ENCODE measurements at regions not wholly inside any gene's neighbourhood (a gene's known extent, or its start where the extent isn't known, plus 50 kb on each side); places are given as distances from the start of the nearest gene placed in this dataset.
"Not testable (repeated sequence)": the region's sequence is repeated elsewhere in the genome, so short reads cannot be mapped to it uniquely, and the experiment has no call there.

DNA sequence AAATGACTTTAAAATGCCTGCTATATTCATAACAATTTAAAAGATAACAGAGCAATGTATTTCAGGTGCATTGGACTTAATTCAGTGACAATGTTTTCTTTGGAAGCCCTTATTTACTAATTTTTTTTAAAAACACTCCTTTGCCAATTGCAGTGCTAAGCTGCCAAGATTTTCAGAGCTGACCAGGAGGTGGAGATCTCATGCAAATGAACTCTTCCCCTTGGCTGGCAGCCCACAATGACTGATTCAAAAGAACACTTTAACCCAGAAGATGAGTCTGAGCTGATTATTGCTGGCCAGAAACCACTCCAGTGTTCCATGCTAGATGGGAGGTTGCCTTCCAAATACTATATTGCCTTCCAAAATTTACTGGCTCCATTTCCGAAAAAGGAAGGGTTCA, 128.3 kb upstream of the CCNH start:
- peak; percentile 88 for DNase-seq (ENCODE audit: low read depth)

DNA sequence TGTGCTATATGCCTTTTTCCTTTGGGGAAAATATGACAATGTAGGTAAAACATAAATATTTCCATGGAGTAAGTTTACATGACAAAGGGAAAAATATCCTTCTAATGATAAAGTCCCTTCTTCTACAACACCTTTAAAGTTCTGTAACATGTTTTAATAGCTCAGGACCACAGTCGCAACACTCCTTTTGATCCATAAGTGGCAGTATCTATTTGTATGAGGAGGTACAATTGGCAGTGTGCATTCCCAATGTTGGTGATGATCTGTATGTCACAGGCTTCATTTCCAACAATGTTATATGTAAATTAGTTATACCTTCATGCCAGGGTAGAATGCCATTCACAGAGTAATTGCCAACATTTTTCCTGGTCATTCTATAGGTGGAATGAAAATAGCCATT, 127.1 kb upstream of the CCNH start:
- DNase-seq (ENCODE audit: low read depth) = no peak

DNA sequence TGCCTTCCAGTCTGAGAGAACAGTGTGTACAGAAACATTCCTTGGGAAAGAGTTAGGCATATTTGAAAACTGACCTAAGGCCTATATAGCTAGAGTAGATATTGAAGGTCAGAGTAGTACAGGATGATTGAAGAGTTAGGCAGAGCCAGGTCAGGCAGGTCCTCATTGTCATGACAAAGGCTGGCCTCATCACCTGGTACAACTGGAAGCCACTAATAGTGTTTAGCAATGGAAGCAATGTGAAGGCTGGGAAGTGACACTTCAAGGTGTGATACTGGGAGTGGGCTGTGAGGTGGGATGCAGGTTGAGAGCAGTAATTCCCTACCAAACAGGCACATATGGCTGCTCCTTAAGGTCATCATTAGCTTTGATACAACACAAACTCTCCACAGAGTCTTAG, 123.6 kb upstream of the CCNH start:
- DNase-seq (ENCODE audit: low read depth) = no peak

DNA sequence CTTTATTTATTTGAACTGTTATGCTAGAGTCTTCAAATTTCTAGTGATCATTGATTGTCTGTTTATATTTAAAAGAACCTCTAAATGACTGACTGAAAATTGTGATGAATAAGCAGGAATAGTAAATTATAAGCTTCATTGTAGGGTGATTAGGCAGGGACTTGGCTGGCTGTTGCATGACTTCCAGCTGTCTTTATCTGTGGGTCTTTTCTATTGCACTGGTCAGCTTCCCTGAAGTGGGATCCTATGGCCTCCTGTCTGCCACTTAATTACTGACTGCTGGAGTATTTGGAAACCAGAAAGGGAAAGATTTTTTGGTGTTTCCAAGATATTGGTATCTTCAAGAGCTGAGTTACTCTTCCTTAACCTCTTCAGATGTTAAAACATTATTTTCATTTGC, 123.0 kb upstream of the CCNH start:
- DNase-seq (ENCODE audit: low read depth) = no peak

DNA sequence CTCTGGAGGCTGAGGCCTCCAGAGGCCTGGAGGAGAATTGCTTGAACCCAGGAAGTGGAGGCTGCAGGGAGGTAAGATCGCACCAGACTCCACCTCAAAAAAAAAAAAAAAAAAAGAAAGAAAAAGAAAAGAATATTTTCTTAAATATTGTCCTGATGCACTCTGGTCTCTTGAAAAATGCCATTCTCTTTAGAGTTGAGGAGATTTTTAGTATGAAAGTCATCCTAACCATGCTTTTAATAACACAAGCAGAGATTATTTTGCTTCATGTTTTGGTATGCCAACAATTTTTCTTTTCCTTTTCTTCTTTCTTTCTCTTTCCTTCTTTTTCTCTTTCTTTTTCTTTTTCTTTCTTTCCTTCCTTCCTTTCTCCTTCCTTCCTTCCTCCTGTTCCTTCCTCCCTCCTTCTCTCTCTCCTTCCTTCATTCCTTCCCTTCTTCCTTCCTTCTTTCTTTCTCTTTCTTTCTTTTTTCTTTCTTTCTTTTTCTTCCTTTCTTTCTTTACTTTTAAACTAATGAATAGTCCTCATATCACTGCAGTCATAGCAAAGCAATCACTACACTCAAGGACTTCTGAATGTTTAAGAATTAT, 116.9 kb upstream of the CCNH start:
- DNase-seq (ENCODE audit: low read depth) = no peak

DNA sequence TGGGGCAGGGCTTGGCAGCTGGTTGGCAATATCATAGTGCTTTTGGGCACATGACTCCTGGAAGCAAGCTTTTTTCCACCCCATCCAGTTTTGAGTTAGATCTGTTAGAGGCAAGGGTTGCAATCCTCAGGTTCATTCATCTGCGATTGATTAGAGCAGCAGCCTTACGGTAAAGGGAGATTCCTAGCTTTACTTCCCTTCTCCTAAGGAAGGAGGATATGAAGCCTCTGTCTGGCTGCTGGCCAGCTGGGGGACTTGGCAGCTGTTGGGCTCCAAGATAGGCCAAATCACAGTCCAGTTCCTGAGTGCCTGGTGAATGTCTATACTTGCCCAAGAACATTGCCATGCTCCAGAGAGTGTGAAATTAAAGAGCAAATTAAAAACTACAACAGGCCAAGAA, 113.4 kb upstream of the CCNH start:
- DNase-seq (ENCODE audit: low read depth) = no peak

DNA sequence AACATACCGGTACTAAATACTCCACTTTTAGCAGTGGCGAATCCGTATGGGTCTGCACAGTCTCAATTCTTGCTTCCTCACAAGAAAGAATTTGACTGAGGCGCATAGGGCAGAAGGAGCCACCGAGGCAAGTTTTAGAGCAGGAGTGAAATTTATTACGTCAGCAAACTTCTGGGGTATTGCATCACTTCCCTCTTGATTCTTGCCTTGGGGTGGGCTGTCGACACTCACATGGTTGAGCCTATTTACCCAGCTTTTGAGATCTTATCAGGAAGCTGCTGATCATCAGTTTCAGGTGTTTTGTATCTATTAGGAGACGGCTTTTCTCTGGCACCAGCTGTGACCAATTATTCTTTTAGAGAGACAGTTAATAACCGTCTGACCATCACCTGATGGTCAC, 111.5 kb upstream of the CCNH start:
- DNase-seq (ENCODE audit: low read depth) = no peak

DNA sequence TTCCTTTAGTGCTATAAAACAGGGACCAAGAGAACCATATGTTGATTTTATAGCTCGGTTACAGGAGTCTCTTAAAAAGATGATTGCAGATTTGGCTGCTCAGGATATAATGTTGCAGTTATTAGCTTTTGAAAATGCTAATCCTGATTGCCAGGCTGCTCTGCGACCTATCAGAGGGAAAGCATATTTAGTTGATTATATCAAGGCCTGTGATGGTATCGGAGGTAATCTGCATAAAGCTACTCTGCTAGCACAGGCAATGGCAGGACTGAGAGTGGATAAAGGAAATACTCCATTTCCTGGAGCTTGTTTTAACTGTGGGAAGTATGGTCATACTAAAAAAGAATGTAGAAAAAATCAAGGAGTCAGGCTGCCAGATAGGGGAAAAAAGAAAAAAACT, 99.0 kb upstream of the CCNH start:
- DNase-seq (ENCODE audit: low read depth) = not testable (repeated sequence)

DNA sequence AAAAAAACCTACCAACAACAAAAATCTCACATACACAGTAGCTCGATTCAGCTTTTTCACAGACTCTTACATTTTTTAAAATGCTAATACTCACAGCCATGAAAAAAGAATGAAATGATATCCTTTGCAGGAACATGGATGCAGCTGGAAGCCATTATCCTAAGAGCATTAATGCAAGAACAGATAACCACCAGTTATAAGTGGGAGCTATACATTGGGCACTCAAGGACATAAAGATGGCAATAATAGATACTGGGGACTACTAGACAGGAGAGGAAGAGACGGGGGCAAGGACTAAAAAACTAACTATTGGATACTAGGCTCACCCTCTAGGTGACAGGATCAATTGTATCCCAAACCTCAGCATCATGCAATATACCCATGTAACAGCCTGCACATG, 90.3 kb upstream of the CCNH start:
- no peak for DNase-seq (ENCODE audit: low read depth)

DNA sequence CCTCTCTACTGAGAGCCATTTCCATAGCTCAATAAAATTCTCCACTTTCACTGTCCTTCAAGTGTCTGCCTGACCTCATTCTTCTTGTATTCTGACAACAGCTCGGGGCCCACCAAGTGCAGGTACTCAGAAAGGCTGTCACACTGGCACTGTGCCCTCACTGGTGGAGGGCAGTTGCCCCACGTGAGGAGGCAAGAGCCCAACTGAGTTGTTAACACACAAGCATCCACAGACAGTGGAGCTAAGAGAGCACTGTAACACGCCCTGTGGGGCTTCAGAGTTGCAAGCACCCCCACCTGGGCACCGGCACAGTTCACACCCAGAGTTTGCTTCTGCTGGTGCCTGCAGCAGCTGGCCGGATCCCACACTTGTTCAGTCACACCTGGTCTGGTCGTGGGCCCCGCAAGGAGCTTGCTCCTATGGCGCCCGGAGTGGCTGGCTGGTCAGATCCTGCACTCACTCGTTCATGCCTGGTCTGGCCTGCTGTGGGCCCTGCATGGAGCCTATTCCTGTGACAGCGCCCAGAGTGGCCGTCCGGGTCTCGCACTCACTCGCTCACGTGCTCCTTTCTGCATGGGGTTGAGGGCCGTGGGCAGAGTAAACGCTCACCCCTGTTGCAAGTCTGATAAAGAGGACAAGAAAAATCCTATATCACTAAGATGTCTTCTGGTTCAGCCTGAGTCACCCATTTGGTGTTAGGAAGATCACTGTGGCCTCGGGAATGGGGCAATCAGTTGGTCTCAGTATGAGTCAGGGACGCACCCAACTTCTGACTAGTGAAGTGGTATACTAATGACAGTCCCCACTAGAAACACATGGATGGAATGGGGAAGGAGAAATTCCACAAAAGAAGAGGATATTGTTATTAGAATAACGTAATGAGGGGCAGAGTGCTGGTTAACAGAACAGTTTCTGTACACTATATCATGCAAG, 87.0 kb upstream of the CCNH start:
- no peak for DNase-seq (ENCODE audit: low read depth)
